K562 (cell line): ENCODE measurements at regions not wholly inside any gene's neighbourhood (a gene's known extent, or its start where the extent isn't known, plus 50 kb on each side); places are given as distances from the start of the nearest gene placed in this dataset.

Experiments
- ATAC-seq: fragments of 200-7000 bp; cut with Tn5 transposase; 3 replicates; pipeline ENCODE4 v1.9.1; 2020; ENCODE audit warnings: moderate library complexity
- BruUV-seq: library from RNA; stranded (reverse); fragments of 400-500 nt; replicated peaks from 2 replicates; lab custom pipeline; 2021; lab: Mats Ljungman, UMichigan
- CTCF ChIA-PET: fragments of 300-600 bp; formaldehyde crosslinking; extraction: SDS; loops from one replicate; lab custom pipeline; 2021; ENCODE audit warnings: low intra/inter-chr PET ratio; lab: Yijun Ruan, JAX
- POLR2A ChIA-PET: fragments of 300-600, 350-650 bp; sonication (Branson Sonifier 250); formaldehyde crosslinking; extraction: SDS; loops from one replicate; lab custom pipeline; 2021; ENCODE audit warnings: antibody characterized with exemption, inconsistent platforms; lab: Yijun Ruan, JAX
- DNase-seq, 4 experiments: peaks; one replicate each; pipeline versions ENCODE4 v3.0.0 to v3.0.0-alpha.2; 2011 to 2018; ENCODE audit warnings: low spot score in 3 of 4, mixed read lengths in 3 of 4; ENCODE audit errors: extremely low read depth in 1 of 4
- FAIRE-seq: peaks from 2 replicates; lab custom pipeline; 2011; peaks lifted over from hg19 to GRCh38; lab: Jason Lieb, UNC
- H2AFZ ChIP-seq: 2 replicates; pipeline ENCODE4 v1.6.0; 2011; ENCODE audit warnings: low read depth, low read length, control low read depth, inconsistent platforms
- H3K27ac ChIP-seq: fragments of 200-600 bp; 3 replicates; pipeline ENCODE4 v1.8.0; 2011; ENCODE audit warnings: low read depth, mild to moderate bottlenecking, control low read depth, inconsistent platforms, low read length, moderate library complexity, mixed read lengths; ENCODE audit errors: extremely low read depth
- H3K27me3 ChIP-seq, 2 experiments: fragments of 300-600 bp in 1 of 2; 2 replicates in 1 of 2; 3 replicates in 1 of 2; pipeline versions ENCODE4 v1.6.0 to v1.8.0; 2011; ENCODE audit warnings: inconsistent platforms in 2 of 2, low read length in 2 of 2, mild to moderate bottlenecking in 1 of 2, mixed read lengths in 1 of 2, moderate library complexity in 1 of 2; ENCODE audit not compliant: control insufficient read depth in 2 of 2, insufficient read depth in 2 of 2
- H3K36me3 ChIP-seq: fragments of 300-600 bp; 3 replicates; pipeline ENCODE4 v1.8.0; 2011; ENCODE audit warnings: mild to moderate bottlenecking, low read length, inconsistent platforms; ENCODE audit not compliant: control insufficient read depth, insufficient read depth
- H3K4me1 ChIP-seq, 2 experiments: fragments of 200-600 bp in 1 of 2; replicated peaks in 1 of 2; 2 replicates in 1 of 2; 3 replicates in 1 of 2; pipeline versions ENCODE4 v1.5.1 to v1.8.0; 2011; ENCODE audit warnings: inconsistent platforms in 2 of 2, low read length in 2 of 2, mild to moderate bottlenecking in 1 of 2, mixed read lengths in 1 of 2, moderate library complexity in 1 of 2; ENCODE audit not compliant: control insufficient read depth in 2 of 2, insufficient read depth in 2 of 2
- H3K4me2 ChIP-seq: 2 replicates; pipeline ENCODE4 v1.6.1; 2011; ENCODE audit warnings: low read length, control low read depth, inconsistent platforms, mixed read lengths; ENCODE audit not compliant: insufficient read depth
- H3K4me3 ChIP-seq: fragments of 200-600 bp; sonication (generic), shearing (Covaris generic); 2 replicates; pipeline ENCODE4 v1.5.1; 2016; ENCODE audit warnings: control low read depth, inconsistent platforms
- H3K79me2 ChIP-seq: fragments of 200-600 bp; 3 replicates; pipeline ENCODE4 v1.8.0; 2011; ENCODE audit warnings: low read length, inconsistent platforms; ENCODE audit not compliant: control insufficient read depth, insufficient read depth
- H3K9ac ChIP-seq, 2 experiments: 2 replicates each; pipeline versions ENCODE4 v1.6.0 to v1.6.1; 2011; ENCODE audit warnings: low read depth in 2 of 2, low read length in 2 of 2, control low read depth in 1 of 2, inconsistent platforms in 1 of 2, mild to moderate bottlenecking in 1 of 2, mixed read lengths in 1 of 2; ENCODE audit not compliant: insufficient read depth in 1 of 2
- H3K9me1 ChIP-seq: one replicate; pipeline ENCODE4 v1.6.0; 2011; ENCODE audit warnings: inconsistent platforms, mild to moderate bottlenecking, low read length, moderate library complexity; ENCODE audit not compliant: control insufficient read depth, insufficient read depth
- H3K9me3 ChIP-seq: replicated peaks from 2 replicates; pipeline ENCODE4 v1.5.1; 2011; ENCODE audit warnings: low read depth, low read length, inconsistent platforms; ENCODE audit not compliant: control insufficient read depth, insufficient read depth
- H4K20me1 ChIP-seq: replicated peaks from 2 replicates; pipeline ENCODE4 v1.6.1; 2011; ENCODE audit warnings: low read length, inconsistent platforms, mixed read lengths; ENCODE audit not compliant: control insufficient read depth, insufficient read depth
- ATF2 ChIP-seq: sonication (generic); formaldehyde crosslinking; IDR thresholded peaks from 2 replicates; pipeline ENCODE4 v1.8.1; 2022; ENCODE audit warnings: missing genetic modification reagents
- BRD9 ChIP-seq: fragments of 450-650 bp; IDR thresholded peaks from 2 replicates; pipeline ENCODE4 v1.6.1; 2018; ENCODE audit warnings: low read depth; ENCODE audit not compliant: partially characterized antibody
- BRF2 ChIP-seq: IDR thresholded peaks from 3 replicates; pipeline ENCODE4 v1.6.1; 2011; ENCODE audit warnings: borderline replicate concordance, mild to moderate bottlenecking; ENCODE audit not compliant: insufficient read length, insufficient read depth
- DNMT1 ChIP-seq: fragments of 450-650 bp; IDR thresholded peaks from 2 replicates; pipeline ENCODE4 v1.6.1; 2016; ENCODE audit warnings: antibody characterized with exemption, mild to moderate bottlenecking
- FOSL1 ChIP-seq: fragments of 200-800 bp; sonication (Bioruptor generic); conservative IDR thresholded peaks from 2 replicates; pipeline ENCODE4 v1.6.1; 2016; ENCODE audit warnings: missing genetic modification characterization, missing compliant biosample characterization
- FOXJ3 ChIP-seq: sonication (generic); formaldehyde crosslinking; IDR thresholded peaks from 2 replicates; pipeline ENCODE4 v1.4.0; 2020; ENCODE audit warnings: mild to moderate bottlenecking, missing genetic modification reagents
- FOXP4 ChIP-seq: sonication (generic); formaldehyde crosslinking; IDR thresholded peaks from 2 replicates; pipeline ENCODE4 v1.8.0; 2022; ENCODE audit warnings: mild to moderate bottlenecking, missing genetic modification reagents, borderline replicate concordance
- RBM17 ChIP-seq: fragments of 200-400 bp; formaldehyde crosslinking; IDR thresholded peaks from 2 replicates; pipeline ENCODE4 v1.6.1; 2017; ENCODE audit warnings: low read depth, mild to moderate bottlenecking, low read length, borderline replicate concordance
- SMC3 ChIP-seq: conservative IDR thresholded peaks from 2 replicates; pipeline ENCODE4 v1.6.1; 2011; ENCODE audit warnings: low read depth, low read length, improper control_type of control experiment; ENCODE audit not compliant: insufficient read depth
- SNRNP70 ChIP-seq: fragments of 200-400 bp; formaldehyde crosslinking; optimal IDR thresholded peaks from 2 replicates; pipeline ENCODE3; 2017; ENCODE audit warnings: low read depth, low read length
- TRIM24 ChIP-seq, 2 experiments: fragments of 450-650 bp; IDR thresholded peaks; 2 replicates each; pipeline ENCODE4 v1.6.1; 2016
- ZC3H8 ChIP-seq: fragments of 450-650 bp; IDR thresholded peaks from 2 replicates; pipeline ENCODE4 v1.6.1; 2017
- ZNF507 ChIP-seq: conservative IDR thresholded peaks from 2 replicates; pipeline ENCODE4 v1.6.1; 2017; ENCODE audit warnings: missing genetic modification characterization, missing compliant biosample characterization
- ZNF511 ChIP-seq: sonication (generic); formaldehyde crosslinking; IDR thresholded peaks from 2 replicates; pipeline ENCODE4 v1.8.0; 2022; ENCODE audit warnings: mild to moderate bottlenecking, missing genetic modification reagents
- WGBS: fragments of 100-300 bp; shearing (Covaris generic); methylation state at CpG from one replicate; pipeline ENCODE4 v1.1.6; 2016; ENCODE audit warnings: low coverage, mixed read lengths; ENCODE audit not compliant: insufficient coverage; ENCODE audit errors: missing lambda C conversion rate; 5-methylcytosine and 5-hydroxymethylcytosine counted together
- in situ Hi-C: fragments of 300-500 bp; cut with MboI; formaldehyde crosslinking; loops from 4 replicates; pipeline ENCODE4 v1.15.0; 2018; ENCODE audit warnings: inconsistent platforms, mixed read lengths
- intact Hi-C: fragments of 100-400 bp; cut with micrococcal nuclease; formaldehyde crosslinking; loops from 2 replicates; pipeline ENCODE4 v1.14.2; 2022

- TF ChIP-seq ATF2 (CRISPR knock-in tag) (no peak), BRF2 (no peak)
Observed at GRCh38 chr3:106116733-106117489, 248.1 kb upstream of the CBLB start (continued).

- Histone ChIP-seq H2AFZ (0 out of 2 replicates have a peak overlapping the region, but pooled peaks have one; percentile 24), H3K36me3 (no peaks in the 10 kb centered on the region)
- FAIRE-seq: peak; percentile 49
Observed at GRCh38 chr3:106117490-106117858, 248.7 kb upstream of the CBLB start.

More at GRCh38 chr3:106117490-106117858, 248.7 kb upstream of the CBLB start:
- H3K4me2 ChIP-seq: no peak overlapping the region
- H3K9me1 ChIP-seq: no peaks in the 10 kb centered on the region
- no peaks in the 10 kb centered on the region for H3K79me2 ChIP-seq
- WGBS: 41% methylated on average over 3 of the region's 3 CpGs
- peak in 2 of 4 experiments; percentile 17 to 40 for DNase-seq
- intact Hi-C loops (no loop called here), in situ Hi-C loops (no loop called here)
- no peak overlapping the region for H3K4me3 ChIP-seq
- no peak overlapping the region for H3K27ac ChIP-seq
- peaks cover 5 to 14% of the 10 kb centered on the region in 2 experiments; a peak in 3 of 5 replicates for H3K4me1 ChIP-seq
- ChIA-PET POLR2A (interaction anchor here (1.0 kb wide), 1 partner anchor 14 kb away, joined by 3 read pairs; no protein-coding TSS in a partner anchor), CTCF (no interaction called here)
- H4K20me1 ChIP-seq: no peaks in the 10 kb centered on the region
- BruUV-seq: no TSS peak
- peak; percentile 87 for ATAC-seq
- no peaks in the 10 kb centered on the region; the same call in 1 of the 2 replicates for H3K9me3 ChIP-seq
- H3K27me3 ChIP-seq: no peaks in the 10 kb centered on the region
- TF ChIP-seq RBM17 (no peak), SMC3 (no peak), FOXJ3 (CRISPR knock-in tag) (no peak), FOSL1 (tag) (no peak), FOXP4 (CRISPR knock-in tag) (no peak), ZC3H8 (no peak), SNRNP70 (no peak), TRIM24 (IDR thresholded peaks at IDR 0.05) (no peak), ZNF507 (no peak), DNMT1 (no peak), ZNF511 (CRISPR knock-in tag) (no peak), BRD9 (no peak)
- H3K9ac ChIP-seq: no peak overlapping the region
